GM18858 (cell line): ENCODE measurements at regions not wholly inside any gene's neighbourhood (a gene's known extent, or its start where the extent isn't known, plus 50 kb on each side); places are given as distances from the start of the nearest gene placed in this dataset.
"Not testable (repeated sequence)": the region's sequence is repeated elsewhere in the genome, so short reads cannot be mapped to it uniquely, and the experiment has no call there.

ENCODE experiments used
- ATAC-seq: cut with Tn5 transposase; IDR thresholded peaks from one replicate; pipeline ENCODE4 v1.9.1; 2021; ENCODE audit not compliant: unreplicated experiment

DNA sequence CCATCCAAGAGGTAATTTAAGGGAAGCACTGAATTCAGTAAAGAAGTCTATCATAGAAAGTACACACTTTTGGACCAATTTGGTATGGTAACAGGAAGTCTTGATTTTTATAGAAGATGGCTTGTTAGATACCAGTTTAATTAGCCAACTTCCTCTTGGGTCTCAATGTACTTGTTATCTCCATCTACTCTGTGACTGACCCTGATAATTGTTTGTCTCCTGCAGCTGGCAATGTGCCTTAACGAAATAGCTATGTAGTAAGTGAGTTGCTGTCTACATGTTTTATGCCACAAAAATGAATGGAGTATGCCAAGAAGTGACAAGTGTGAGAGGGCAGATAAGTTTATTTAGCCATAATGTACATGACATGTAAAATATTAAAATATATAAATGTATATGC lies 410.5 kb upstream of the MAN1A1 start:
- no peak for ATAC-seq

DNA sequence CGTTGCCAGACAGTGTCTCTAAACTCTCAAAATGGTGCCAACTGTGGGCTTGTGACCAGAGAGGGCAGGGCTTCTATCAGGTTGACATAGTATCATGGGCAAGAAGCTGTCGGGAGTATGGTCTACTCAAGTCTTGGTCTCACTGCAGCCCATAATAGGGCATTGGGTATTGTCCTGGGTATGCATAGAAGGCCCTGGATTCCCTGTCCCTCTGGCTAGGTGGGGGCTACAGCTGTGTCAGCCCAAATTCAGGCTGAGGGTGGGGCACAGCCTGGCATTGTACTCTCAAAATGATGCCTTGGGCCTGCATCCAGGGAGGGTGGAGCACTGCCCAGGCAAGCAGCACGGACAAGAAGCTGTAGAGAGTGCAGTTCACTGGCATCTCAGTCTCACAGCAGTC lies 408.8 kb upstream of the MAN1A1 start:
- no peak for ATAC-seq

DNA sequence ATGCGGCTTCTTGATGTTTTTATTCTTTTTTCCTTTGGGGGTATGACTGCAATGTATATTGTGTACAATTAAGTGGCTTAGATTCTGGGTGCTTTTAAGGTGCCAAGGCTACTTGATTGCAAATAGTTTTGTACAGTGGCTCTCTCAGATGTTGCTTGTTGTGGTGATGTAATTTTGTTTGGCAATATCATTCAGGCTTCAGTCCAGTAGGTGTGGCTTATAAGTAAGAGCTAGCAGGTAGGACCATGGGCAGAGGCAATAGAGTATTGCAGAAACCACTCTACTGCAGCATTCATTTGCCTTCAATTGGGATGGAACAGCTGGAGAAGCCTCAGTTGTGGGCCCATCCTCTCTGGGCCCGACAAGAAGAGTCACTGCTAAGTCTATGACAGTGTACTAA lies 407.9 kb upstream of the MAN1A1 start:
- ATAC-seq = no peak

GRCh38 chr6:119749335-119749734 lies 399.8 kb upstream of the MAN1A1 start:
- no peak for ATAC-seq

DNA sequence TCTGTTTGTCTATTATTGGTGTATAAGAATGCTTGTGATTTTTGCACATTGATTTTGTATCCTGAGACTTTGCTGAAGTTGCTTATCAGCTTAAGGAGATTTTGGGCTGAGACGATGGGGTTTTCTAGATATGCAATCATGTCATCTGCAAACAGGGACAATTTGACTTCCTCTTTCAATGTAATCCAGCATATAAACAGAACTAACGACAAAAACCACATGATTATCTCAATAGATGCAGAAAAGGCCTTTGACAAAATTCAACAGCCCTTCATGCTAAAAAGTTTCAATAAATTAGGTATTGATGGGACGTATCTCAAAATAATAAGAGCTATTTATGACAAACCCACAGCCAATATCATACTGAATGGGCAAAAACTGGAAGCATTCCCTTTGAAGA lies 399.0 kb upstream of the MAN1A1 start:
- not testable (repeated sequence) for ATAC-seq

DNA sequence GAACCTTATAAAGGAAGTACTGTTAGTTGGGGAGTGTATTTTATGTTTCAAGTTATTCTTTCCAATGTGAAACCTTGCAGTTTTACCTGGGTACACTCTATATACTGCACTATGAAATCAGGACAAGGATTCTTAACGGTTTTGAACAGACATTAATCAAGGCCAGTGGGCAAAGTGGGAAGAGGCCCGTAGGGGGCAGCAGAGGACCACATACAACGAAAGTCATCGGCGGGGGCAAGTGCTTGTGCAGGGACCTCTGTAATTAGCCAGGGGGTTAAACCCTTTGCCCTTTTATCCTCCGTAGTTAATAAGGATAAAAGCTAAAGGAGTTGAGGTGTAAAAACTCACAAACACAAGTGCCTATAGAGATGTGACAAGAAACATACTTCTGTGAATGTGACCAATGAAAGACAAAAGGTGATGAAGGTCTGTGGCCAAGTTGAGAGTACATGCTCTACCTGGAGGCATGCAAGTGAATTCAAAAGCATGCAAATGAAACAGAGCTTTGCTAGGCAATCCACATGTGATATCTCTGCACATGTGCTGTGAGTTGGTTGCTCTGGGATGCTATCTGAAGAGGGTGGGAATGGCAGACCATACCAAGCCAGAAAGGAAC lies 392.7 kb upstream of the MAN1A1 start:
- peak; percentile 83 for ATAC-seq

DNA sequence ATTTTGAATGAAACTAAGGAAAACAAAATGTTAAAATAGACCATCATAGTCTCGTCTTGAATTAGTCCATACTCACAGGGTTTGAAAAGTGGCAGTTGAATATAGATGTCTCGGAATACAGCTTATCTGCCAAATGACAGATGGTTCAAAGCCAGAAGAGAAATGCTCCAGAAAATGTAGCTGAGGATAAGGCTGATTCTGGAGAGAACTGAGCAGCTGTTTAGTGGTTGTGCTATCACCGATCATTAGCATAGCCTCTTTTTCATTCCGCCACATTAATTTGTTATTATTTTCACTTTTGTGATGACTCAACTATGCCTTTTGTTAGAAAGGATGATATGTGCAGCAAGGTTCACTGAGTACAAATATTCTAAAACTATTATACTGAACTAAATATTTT lies 390.2 kb upstream of the MAN1A1 start:
- ATAC-seq = peak; percentile 32

GRCh38 chr6:119738425-119738824 lies 388.9 kb upstream of the MAN1A1 start:
- no peak for ATAC-seq

- ATAC-seq = no peak
Measured at GRCh38 chr6:119736296-119737021, 386.9 kb upstream of the MAN1A1 start.

- ATAC-seq = no peak
Measured at GRCh38 chr6:119735530-119735929, 386.0 kb upstream of the MAN1A1 start.

GRCh38 chr6:119734227-119734626 lies 384.7 kb upstream of the MAN1A1 start:
- no peak for ATAC-seq

DNA sequence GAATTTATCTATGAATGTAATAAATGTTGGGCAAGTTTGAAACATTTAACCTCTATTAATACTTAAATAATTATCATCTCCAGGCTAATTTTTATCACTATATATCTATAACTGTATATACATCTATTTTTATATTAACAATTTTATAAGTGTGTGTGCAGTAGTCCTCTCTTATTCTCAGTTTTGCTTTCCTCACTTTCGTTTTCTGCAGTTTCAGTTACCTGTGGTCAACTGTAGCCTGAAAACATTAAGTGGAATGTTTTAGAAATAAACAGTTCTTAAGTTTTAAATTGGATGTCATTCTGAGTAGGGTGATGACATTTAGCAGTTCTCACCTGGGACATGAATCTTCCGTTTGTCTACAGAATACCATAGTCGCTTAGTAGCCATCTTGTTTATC lies 379.4 kb upstream of the MAN1A1 start:
- peak; percentile 81 for ATAC-seq

DNA sequence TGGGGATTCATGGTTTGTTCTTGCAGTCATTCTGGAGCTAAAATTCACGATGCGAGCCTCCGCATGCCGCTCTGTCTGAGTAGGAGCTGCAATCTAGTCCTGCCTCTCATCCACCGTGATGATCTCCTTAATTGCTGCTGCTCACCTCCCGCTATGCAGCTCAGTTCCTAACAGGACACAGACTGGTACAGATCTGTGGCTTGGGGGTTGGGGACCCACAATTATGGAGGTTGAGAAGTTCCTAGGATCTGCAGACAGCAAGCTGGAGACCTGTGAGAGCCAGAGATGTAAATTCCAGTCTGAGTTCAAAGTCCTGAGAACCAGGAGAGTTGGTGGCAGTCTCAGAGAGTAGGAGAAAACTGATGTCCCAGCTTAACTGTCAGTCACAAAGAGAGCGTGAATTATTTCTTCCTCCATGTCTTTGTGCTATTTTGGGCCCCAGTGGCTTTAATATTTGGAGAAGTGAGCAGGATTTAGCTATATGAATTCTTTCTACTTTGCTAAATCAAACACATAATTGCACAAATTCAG lies 378.7 kb upstream of the MAN1A1 start:
- ATAC-seq = no peak

GRCh38 chr6:119727504-119728219 lies 378.1 kb upstream of the MAN1A1 start:
- no peak for ATAC-seq

GRCh38 chr6:119726912-119727311 lies 377.4 kb upstream of the MAN1A1 start:
- not testable (repeated sequence) for ATAC-seq

DNA sequence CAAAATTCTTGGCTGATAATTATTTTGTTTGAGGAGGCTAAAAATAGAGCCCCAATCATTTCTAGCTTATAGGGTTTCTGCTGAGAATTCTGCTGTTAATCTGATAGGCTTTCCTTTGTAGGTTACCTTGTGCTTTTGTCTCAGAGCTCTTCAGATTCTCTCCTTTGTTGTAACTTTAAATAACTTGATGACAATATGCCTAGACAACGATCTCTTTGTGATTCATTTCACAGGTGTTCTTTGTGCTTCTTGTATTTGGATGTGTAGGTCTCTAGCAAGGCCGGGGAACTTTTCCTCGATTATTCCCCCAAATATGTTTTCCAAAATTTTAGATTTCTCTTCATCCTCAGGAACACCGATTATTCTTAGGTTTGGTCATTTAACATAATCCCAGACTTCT lies 376.5 kb upstream of the MAN1A1 start:
- ATAC-seq = no peak

DNA sequence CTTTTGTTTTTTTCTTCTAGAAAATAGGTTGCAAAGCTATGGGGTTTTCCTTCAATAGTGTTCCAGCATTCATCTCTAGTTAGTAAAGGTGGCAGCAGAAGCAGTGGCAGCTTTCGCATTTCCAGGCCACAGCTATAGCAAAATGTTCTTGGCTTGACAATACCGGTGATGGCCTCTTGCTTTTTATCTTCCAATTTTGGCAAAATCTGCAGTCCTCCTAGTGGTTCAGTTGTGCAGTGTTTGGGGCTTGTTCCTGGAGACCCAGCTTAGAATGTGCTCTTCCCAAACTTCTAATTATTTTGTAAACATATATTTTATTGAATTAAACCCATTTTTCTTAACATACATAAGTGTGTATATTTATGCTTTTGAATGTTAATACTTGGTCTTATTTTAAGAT lies 370.6 kb upstream of the MAN1A1 start:
- no peak for ATAC-seq

- no peak for ATAC-seq
Measured at GRCh38 chr6:119717942-119718341, 368.4 kb upstream of the MAN1A1 start.

DNA sequence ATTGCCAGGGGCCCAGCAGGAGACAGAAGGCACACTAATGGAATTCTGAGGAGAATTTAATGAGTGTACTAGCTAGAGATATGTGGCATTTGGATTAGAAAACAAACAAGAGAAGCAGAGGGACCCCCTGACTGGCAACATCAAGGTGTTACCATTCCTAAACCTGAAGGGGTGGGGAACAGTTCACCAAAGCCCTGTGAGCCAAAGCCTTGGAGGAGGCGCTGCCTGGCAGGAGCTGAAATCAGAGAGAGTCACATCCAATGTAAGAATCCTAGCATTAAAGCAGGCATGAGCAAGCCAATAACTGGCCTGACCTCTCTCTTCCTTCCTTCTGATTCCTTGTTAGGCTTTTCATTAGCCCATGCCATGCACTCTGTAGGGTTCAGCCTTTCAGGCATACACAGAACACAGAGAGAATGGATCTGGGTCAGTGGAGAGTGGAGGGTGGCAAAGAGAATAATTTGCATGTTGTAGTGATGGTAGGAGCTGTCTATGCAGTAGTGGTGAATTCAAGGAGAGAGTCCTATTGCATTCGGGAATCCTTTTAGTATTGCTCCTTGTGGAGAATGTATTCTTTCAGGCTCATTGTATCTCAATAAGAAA lies 367.2 kb upstream of the MAN1A1 start:
- no peak for ATAC-seq

DNA sequence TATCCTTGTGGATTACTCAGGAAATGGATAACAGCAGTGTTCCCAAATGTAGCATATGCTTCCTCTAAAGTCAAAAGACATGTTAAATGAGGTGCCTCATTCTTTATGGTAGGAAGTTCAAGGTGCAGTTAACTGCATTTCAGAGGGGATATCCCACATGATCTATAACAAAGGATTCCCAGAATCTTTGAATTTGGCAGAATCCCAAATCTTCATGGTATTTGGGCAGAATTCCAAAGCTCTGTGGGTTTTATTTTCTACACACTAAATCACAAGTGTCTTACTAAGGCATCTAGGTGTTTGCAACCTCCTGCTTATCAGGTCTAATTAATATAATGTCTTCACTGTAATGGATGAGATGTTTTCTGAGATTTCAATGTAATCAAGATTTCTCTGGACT lies 364.3 kb upstream of the MAN1A1 start:
- no peak for ATAC-seq

- ATAC-seq = no peak
Measured at GRCh38 chr6:119686644-119687043, 337.1 kb upstream of the MAN1A1 start.

- ATAC-seq = no peak
Measured at GRCh38 chr6:119686240-119686639, 336.7 kb upstream of the MAN1A1 start.
